GM19468 (cell line): ENCODE measurements at regions not wholly inside any gene's neighbourhood (a gene's known extent, or its start where the extent isn't known, plus 50 kb on each side); places are given as distances from the start of the nearest gene placed in this dataset.
"Not testable (repeated sequence)": the region's sequence is repeated elsewhere in the genome, so short reads cannot be mapped to it uniquely, and the experiment has no call there.

Experiments
- ATAC-seq: cut with Tn5 transposase; IDR thresholded peaks from one replicate; pipeline ENCODE4 v1.9.1; 2021; ENCODE audit warnings: mild to moderate bottlenecking, moderate library complexity, moderate number of reproducible peaks; ENCODE audit not compliant: unreplicated experiment; ENCODE audit errors: extremely low read depth

- no peak for ATAC-seq
Measured at GRCh38 chr13:110045919-110046318, 259.5 kb upstream of the IRS2 start.

DNA sequence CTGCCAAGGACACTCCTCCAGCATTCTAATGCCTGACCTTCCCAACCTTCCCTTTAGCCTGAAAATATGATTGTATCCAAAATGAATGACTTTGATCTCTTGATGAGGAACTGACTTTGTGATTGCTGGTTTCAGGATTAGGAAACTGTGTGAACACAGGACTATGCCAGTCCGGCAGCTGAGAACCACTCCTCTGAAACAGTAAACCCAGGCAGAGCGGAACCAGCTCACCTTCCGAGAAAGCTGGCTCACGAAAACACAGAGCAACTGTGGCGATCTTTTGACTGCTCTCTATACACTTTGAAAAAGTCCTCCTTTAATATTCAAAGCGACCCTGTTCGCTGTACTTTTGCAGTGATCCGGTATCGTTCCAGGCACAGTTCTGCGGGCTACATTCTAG, 258.8 kb upstream of the IRS2 start:
- ATAC-seq, result no peak

DNA sequence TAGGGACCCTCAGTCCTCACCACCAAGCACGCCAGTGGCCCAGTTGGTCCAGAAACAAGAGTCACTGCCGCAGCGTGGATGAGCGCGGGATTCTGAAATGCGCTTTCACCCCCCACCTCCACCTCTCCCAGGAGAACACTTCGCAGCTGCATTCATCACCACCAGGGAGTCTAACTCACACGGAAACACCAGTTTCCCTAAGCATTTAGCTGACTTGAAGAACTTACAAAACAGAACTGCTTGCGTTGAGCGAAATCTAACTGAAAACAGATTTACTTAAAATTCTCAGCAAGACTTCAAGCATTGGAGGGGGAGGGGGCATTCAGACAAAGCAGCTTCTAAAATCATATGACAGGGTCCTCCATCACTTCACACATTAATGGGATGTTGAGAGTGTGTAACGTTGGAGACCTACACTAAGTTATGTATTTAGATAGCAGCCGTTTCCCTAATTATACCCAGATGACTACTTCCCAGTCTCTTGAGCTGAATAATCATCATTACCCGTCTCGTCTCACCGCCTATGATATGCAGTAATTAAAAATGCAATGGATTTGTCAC, 258.2 kb upstream of the IRS2 start:
- no peak for ATAC-seq

DNA sequence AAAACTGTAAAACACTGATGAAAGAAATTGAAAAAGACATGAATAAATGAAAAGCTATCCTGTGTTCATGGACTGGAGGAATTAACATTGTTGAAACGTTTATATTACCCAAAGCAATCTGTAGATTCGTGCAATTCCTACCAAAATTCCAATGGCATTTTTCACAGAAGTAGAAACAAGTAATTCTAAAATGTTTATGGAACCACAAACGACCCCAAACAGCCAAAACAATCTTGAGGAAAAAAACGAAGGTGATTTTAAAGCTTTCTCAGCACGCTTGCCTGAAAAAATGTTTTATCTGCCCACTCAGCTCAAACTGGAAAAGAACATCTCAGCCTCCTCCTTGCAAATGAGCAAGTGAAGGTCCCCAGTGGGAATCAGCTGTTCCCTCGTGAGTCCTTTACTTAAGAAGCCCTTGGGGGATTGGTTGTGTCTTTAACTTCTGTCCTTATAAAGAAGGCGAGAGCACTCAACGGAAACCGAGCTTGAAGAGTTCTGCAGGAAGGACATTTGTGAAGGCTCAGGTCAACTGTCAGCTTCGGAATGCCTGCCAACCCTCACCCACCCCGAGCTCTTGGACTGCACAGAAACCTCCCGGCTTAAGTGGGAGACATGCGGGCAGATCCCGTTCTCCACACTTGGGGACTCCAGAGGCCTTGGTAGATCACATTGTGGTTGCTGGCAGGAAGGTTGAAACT, 256.0 kb upstream of the IRS2 start:
- ATAC-seq, result no peak

GRCh38 chr13:110041638-110042037, 255.3 kb upstream of the IRS2 start:
- not testable (repeated sequence) for ATAC-seq

GRCh38 chr13:110037925-110038573, 251.7 kb upstream of the IRS2 start:
- ATAC-seq, result no peak

GRCh38 chr13:110036060-110036459, 249.7 kb upstream of the IRS2 start:
- no peak for ATAC-seq

GRCh38 chr13:110034031-110034549, 247.7 kb upstream of the IRS2 start:
- no peak for ATAC-seq

DNA sequence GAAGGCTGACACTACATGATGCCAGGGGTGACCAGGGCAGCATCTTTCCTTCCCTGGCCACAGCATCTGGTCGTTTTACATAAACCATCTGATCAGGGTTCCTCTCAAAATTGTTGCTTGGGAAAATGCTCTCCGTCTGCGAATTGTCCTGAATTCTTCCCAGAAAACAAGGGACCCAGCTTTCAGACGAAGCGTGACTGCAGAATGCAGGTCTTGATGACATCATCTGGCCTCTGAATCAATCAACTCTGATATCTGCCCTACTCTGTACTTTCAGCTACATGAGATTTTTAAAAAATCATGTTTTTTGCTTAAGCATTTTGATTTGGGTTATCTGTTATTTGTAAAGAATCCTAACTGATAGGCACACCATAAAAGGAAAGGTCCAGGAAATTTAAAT, 246.6 kb upstream of the IRS2 start:
- no peak for ATAC-seq

DNA sequence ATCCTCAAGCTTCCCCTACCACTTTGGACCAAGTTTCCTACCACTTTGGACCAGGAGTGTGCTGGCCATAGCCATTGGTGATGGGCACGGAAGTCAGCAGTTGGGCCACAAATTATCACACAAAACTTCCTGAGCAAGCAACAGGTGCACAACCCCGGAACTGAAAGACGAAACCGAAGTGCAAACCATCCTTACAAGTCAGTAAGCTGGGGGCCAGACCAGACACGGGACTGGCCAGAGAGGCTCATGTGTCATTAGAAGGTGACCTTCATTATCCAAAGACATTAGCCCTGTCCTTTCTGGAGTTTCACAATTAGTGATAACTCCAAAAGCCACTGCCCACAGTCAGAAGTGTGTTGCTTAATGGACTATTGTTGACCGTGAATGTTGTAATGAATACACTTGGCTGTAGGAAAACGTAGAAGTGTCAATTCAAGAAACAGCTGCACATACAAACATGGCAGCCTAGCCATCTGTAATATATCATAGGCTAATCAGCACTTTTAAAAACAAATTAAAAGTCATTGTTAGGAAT, 244.1 kb upstream of the IRS2 start:
- ATAC-seq, result no peak

GRCh38 chr13:110028838-110029621, 242.6 kb upstream of the IRS2 start:
- no peak for ATAC-seq

DNA sequence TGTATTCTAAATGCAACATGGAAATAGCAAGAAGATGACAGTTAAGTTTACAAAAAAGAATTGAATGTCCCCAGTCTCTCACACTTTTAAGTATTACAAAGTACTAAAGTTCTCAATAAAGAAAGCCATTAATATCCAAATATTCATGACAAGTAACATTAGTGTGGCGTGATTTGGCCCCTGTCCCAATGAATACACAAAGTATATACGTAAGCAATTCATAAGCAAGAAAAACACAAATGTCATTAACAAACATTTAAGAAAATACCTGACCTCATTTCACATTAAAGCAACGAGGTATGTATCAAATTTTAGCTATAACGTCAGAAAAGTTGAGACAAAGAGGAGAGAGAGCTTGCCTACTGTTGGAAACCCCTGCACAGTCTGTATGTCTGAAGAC, 241.9 kb upstream of the IRS2 start:
- ATAC-seq, result no peak

GRCh38 chr13:110027470-110028240, 241.3 kb upstream of the IRS2 start:
- ATAC-seq, result no peak

- ATAC-seq, result no peak
Measured at GRCh38 chr13:110024645-110024980, 238.2 kb upstream of the IRS2 start.

DNA sequence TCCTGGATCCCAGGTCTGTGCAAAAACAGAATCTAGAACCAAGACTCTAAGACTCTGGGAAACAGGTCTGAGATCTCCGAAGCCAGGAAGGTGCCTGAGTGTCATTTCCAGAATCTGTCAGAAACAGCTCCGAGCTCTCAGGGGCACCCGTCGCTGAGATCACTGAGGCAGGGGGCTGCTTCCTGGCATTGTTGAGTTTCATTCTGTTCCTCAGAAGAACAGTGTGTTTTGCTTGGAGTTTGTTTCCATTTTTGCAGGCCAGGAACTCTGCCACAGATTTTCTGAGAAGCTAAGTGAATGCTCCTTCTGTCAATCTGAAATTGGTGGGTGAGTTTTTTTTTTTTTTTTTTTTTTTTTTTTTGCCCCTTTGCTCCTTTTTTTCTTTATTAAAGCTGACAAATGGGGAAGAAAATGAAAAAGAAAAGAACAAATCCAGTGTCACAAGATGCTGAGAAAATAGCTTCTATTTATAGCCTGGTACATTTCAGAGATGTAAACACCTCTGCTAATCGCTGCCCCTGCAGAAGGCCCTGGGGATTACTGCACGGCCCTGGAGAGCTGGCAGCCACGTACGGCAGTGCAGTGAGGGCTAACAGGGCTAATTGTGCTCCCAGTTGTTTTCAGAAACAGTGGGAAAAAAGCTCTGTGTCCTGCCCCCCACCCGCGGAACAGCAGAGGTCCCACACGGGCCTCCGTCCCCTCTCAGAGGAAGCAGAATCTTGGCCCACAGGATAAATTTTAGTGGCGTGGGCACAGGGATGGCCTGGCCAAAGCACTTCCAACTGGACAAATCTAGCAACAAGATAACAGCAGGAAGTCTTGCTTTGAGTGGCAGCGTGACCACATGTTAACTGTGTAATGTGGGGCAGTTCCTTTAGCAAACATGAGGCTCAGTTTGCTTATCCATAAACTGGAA, 237.6 kb upstream of the IRS2 start:
- no peak for ATAC-seq

DNA sequence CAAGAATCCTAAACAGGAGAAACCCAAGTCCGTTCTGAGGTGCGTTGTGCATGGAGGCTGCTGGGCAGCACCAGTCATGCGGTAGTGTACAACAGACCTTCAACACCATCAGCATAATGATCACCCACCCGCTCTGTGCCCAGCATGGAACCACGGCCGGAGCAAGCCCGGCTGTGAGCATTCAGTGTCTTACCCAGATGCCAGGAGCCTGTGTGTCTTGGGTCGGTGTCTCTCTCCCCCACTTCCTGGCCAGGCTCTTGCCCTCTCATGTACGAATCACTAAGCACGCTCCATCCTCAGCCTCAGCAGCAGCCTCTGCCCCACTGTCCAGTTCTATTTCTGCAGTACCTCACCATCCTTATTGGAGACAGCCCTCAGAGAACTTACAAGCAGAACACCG, 231.6 kb upstream of the IRS2 start:
- ATAC-seq, result no peak

GRCh38 chr13:110017379-110017778, 231.0 kb upstream of the IRS2 start:
- no peak for ATAC-seq

DNA sequence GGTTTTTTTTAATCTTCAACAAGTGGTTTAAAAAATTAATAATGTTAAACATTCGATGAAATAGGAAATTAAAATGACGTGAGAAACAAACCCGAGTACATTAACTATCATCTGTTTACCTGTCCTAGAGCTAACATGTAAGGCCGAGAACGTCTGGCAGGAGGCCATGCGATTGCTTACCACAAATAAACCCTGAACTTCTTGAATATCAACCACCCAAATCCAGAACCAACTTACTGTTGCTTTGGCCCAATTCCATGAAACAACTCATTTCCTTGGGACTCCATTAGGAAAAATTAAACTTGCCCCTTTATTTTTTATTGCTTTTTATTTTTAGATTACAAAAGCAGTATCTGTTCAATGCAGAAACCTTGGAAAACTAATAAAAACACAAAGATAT, 228.9 kb upstream of the IRS2 start:
- ATAC-seq, result no peak

DNA sequence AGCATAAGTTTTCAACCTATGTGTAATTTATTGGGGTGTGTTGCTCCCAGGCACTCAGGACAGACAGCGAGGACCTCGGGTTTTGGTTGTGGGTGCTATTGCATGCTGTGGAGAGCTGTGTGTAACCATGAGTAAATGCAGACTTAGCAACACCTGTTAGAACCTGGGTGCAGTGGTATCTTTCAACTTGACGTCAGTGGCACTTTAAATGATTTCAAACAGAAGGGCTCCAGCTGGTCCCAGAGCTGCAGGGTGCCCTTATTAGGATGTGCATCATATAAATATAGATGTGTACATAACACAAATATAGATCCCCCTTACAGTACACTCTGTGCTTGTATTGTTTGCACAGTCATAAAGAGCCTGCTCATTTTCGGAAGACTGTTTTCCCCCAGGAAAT, 228.3 kb upstream of the IRS2 start:
- no peak for ATAC-seq
